Stimulated activated naive CD4-positive, alpha-beta T cell treated with Interleukin-2 at 50 U/mL for 16 hours (primary cell): ENCODE measurements at regions not wholly inside any gene's neighbourhood (a gene's known extent, or its start where the extent isn't known, plus 50 kb on each side); places are given as distances from the start of the nearest gene placed in this dataset.
"Not testable (repeated sequence)": the region's sequence is repeated elsewhere in the genome, so short reads cannot be mapped to it uniquely, and the experiment has no call there.

Experiments used
- DNase-seq: peaks from one replicate; lab custom pipeline; 2025; lab: John Stamatoyannopoulos, UW

DNA sequence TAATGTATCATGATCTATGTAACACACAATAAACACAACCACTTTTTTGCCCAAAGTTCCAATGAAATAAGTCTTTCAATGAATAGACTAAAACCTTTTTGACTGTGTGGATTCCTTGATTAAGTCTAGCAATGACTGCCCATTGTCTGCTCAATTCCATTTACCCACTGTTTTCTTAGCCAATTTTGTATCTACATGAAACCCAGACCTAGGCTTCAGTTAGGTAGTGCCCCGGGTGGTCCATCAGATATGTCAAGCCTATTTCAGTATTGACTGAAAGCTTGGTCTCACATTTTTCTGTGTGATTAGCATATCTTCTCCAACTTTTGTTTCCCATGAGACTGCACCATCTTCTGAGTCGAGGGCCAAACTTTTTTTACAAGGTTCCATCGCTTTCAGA is 615.0 kb downstream of the C6orf118 start:
- DNase-seq, result no peak

- DNase-seq, result no peak
Observed at GRCh38 chr6:164693944-164694343, 615.5 kb downstream of the C6orf118 start.

- no peak for DNase-seq
Observed at GRCh38 chr6:164692772-164693510, 616.5 kb downstream of the C6orf118 start.

GRCh38 chr6:164690702-164691500 is 618.5 kb downstream of the C6orf118 start:
- no peak for DNase-seq

- DNase-seq, result no peak
Observed at GRCh38 chr6:164690241-164690640, 619.2 kb downstream of the C6orf118 start.

GRCh38 chr6:164665328-164665727 is 644.1 kb downstream of the C6orf118 start:
- no peak for DNase-seq

GRCh38 chr6:164663634-164664033 is 645.8 kb downstream of the C6orf118 start:
- DNase-seq, result no peak

- DNase-seq, result no peak
Observed at GRCh38 chr6:164661716-164662115, 647.7 kb downstream of the C6orf118 start.

DNA sequence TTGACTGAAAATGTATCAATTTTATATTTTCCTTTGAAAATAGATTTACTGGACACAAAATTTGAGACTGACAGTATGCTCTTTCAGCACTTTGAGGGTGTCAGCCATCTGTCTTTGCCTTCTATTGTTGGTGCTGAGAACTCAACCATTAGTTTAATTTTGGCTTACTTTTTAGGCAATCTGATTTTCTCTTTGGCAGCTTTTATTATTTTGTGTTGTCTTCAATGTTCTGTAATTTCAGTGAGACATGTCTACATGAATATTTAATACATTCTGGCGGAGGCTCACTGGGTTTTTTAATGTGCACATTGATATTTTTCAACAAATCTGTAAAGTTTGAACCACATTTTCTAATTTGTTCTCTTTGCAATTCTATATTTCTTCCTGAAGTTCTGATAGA is 648.6 kb downstream of the C6orf118 start:
- DNase-seq, result no peak

DNA sequence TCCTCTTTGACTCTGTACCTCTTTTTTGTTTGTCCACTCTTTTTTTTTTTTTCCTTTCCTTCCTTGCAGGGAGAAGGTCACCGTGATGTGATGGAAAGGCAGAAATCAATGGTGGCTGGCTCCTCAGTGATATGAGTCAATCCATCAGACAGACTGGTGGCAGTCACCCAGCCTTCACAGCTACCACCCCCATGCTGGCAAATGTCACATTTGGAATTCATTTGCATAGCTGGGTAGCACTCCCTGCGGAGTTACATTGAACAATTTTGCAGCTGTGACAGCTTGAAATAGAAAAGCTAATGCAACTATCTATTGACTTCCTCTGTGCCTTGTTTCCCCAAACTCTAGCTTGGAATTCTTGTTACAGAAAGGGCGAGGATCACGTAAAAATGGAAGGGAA is 668.4 kb downstream of the C6orf118 start:
- DNase-seq, result no peak

DNA sequence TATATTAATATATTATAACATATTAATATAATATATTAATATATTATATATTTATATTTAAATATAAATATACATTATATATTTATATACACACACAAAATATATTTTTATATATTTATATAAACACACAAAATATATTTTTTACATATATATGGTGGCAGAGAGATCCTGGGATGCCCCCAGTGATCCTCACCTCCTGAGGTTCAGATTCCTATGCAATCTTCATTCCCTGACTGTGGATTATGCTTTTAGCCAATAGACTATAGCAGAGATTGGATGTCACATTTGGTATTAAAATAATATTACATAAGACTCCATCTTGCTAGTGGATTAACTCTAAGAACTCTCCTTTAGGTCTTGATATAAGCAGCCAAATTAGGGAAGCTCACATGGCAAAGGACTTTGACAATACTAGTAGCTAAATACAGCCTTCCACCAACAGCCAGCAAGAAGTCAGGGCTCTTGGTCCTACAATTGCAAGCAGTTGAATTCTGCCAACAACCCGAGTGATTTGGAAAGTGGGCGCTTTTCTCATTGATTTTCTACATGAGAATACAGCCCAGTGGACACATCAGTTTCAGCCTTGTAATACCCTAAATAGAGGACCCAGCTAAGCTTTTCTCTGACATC is 681.0 kb downstream of the C6orf118 start:
- DNase-seq, result no peak

DNA sequence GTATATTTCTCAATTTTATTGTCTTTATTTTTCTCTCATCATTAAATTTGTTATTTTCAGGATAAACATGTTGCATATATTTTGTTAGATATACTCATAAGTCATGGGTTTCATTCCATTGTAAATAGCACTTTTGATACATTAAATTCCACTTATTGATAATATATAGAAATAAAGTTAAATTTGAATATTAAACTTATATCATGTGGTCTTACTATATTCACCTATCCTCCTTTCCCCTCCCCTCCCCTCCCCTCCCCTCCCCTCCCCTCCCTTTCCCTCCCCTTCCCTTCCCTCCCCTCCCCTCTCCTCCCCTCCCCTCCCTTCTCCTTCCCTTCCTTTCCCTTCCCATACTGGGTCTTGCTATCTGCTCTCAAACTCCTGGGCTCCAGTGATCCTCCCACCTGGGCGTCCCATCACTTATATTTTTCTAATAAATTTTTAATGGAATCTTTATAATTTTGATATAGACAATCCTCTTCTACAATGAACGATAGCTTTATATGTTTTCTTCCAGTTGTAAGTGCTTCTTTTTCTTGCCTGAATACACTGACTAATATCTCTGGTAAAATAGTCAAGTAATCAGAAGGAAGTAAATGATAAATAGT is 692.4 kb downstream of the C6orf118 start:
- no peak for DNase-seq

DNA sequence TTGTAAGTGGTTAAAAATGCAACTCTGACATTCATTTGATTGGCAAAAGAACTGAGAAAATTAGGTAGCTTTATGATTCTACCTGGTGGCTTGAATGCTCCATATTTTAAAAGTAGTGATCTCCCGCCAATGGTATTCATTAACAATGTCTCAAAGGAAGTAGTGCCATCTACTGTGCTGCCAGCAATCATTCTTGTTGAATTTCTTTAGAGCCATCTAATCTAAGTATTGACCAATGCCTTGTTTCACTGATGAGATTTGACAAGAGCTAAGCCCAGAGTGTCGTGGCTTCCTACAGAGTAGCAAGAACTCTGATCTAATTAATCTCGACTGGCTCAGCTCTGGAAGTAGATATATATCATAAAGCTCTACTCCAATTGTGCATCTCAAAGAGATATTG is 696.7 kb downstream of the C6orf118 start:
- DNase-seq, result no peak

DNA sequence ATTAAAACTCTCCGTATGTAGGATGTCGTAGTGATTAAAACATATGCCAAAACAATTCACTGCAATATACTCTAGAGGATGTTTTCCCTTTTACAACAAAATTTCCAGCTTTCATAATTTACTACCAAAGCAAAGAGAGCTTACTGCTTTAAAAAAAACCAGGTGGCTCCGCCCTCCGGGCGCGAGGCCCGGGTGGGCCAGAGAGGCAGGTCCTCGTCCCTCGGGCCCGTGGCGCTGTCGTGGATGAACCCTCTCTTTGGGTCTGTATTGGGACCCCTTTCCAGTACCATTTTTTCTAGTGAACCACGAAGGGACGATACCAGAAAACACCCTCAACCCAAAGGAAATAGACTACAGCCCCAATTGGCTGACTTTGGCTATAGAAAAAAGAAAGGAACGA is 698.5 kb downstream of the C6orf118 start:
- DNase-seq, result not testable (repeated sequence)

GRCh38 chr6:164602415-164602814 is 707.0 kb downstream of the C6orf118 start:
- DNase-seq, result not testable (repeated sequence)

GRCh38 chr6:164581563-164581962 is 727.8 kb downstream of the C6orf118 start:
- DNase-seq, result no peak

DNA sequence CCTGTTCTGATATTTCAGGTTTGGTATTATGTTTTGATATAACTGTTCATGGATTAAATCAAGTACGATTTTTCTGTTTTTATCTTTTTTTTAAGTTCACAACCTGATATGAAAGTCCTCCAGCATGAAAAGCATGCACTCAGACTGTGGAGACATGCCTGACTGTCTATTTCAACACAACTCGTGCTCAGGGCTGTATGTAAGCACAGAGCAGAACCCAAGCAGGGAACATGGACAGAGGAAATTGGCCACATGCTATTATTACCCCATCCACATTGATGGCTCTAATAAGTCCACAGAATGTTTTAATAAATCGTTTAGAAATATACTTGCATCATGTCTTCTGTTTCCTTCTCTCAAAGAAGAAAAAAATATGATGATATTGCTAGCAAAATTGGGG is 730.4 kb downstream of the C6orf118 start:
- no peak for DNase-seq

- DNase-seq, result no peak
Observed at GRCh38 chr6:164578616-164579015, 730.8 kb downstream of the C6orf118 start.

- DNase-seq, result no peak
Observed at GRCh38 chr6:164570801-164571200, 738.6 kb downstream of the C6orf118 start.

DNA sequence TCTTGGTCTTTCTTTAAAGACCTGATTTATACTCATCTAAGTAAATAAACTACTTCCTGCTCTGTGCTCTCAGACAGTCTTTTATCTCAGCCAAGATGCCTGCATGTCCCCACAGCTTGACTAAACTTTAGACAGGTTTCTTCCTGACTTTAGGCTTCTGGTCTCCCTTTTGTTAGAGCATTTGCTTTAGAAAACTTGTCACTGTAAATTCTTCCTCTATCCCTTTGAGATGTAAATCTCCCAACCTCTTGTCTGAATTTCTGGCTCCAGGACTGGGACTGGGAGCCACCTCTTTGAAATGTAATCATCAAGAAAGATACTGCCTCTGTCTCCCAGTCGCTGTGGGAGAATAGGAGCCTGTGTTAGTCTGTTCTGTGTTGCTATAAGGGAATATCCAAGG is 739.9 kb downstream of the C6orf118 start:
- DNase-seq, result no peak

GRCh38 chr6:164563924-164564323 is 745.5 kb downstream of the C6orf118 start:
- DNase-seq, result no peak

DNA sequence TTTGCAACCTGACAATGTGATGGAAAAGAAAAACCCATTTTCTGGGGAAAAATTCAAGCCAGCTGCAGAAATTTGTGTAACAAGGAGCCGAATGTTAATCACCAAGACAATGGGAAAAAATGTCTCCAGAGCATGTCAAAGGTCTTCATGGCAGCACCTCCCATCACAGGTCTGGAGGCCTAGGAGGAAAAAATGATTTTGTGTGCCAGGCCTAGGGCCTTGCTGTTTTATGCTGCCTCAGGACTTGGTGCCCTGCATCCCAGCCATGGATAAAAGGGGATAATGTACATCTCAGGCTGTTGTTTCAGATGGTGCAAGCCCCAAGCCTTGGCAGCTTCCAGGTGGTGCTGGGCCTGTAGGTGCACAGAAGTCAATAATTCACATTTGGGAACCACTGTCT is 747.7 kb downstream of the C6orf118 start:
- no peak for DNase-seq
